ENCODE measurements at regions not wholly inside any gene's neighbourhood (a gene's known extent, or its start where the extent isn't known, plus 50 kb on each side); places are given as distances from the start of the nearest gene placed in this dataset.

DNA sequence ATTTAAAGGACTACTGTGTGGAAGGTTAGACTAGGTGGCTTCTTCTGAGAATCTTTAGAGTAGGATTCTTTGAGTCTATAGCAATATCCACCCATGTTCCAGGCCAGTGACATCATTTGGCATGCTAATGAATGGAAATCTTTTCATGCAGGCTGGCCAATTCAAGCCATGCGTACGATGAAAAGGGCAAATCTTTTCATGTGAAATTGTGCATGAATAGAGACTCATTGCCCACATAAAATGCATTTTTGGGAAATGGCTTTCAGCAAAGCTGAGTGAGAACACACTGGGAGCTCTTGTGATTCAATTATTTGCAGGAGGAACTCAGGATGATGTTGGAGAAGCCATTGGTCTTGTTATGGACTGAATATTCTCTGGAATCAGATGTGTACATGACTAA, 324.9 kb upstream of the DAB1 start:
- peaks cover 6% of the 10 kb centered on the region for H3K27me3 Mint-ChIP-seq
- H3K9me3 Mint-ChIP-seq, result no peaks in the 10 kb centered on the region
- H3K27ac Mint-ChIP-seq, result no peak overlapping the region
- DNase-seq (ENCODE audit: extremely low spot score, unreplicated experiment), result no peak
- H3K36me3 Mint-ChIP-seq, result no peaks in the 10 kb centered on the region
- no peak overlapping the region for H3K4me3 Mint-ChIP-seq
- TF ChIP-seq, protein P1, sequence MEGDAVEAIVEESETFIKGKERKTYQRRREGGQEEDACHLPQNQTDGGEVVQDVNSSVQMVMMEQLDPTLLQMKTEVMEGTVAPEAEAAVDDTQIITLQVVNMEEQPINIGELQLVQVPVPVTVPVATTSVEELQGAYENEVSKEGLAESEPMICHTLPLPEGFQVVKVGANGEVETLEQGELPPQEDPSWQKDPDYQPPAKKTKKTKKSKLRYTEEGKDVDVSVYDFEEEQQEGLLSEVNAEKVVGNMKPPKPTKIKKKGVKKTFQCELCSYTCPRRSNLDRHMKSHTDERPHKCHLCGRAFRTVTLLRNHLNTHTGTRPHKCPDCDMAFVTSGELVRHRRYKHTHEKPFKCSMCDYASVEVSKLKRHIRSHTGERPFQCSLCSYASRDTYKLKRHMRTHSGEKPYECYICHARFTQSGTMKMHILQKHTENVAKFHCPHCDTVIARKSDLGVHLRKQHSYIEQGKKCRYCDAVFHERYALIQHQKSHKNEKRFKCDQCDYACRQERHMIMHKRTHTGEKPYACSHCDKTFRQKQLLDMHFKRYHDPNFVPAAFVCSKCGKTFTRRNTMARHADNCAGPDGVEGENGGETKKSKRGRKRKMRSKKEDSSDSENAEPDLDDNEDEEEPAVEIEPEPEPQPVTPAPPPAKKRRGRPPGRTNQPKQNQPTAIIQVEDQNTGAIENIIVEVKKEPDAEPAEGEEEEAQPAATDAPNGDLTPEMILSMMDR (conservative IDR thresholded peaks at IDR 0.05), result no peak
- H3K4me1 Mint-ChIP-seq (ENCODE audit: unreplicated experiment), result no peaks in the 10 kb centered on the region

GRCh38 chr1:57747818-57748217, 324.0 kb upstream of the DAB1 start:
- Mint-ChIP-seq H3K4me1 (ENCODE audit: unreplicated experiment) (no peaks in the 10 kb centered on the region), H3K9me3 (no peaks in the 10 kb centered on the region), H3K4me3 (no peak overlapping the region), H3K27me3 (peaks cover 6% of the 10 kb centered on the region), H3K36me3 (no peaks in the 10 kb centered on the region), H3K27ac (no peak overlapping the region)
- no peak for DNase-seq (ENCODE audit: extremely low spot score, unreplicated experiment)
- TF ChIP-seq, protein P1 (conservative IDR thresholded peaks at IDR 0.05), result no peak

DNA sequence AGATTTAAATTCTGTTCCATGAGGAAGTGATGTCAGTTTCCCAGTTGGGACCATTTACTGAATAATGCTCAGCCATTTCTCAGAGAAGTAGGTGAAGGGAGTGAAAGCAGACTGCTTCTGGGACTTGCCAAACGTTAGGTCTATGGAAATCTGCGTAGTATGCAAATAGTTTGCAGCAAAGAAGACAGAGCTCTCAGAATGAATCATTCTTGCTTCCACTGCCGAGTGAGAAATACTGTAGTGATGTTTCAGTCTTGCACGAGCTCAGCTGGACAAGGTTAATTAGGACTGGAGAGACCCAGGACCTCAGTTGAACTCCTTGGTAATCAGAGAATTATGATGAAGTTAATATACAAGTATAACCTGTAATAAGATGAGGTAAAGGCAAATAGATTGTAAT, 317.7 kb upstream of the DAB1 start:
- Mint-ChIP-seq H3K27ac (no peak overlapping the region), H3K9me3 (no peaks in the 10 kb centered on the region), H3K27me3 (peaks cover 7% of the 10 kb centered on the region), H3K4me1 (ENCODE audit: unreplicated experiment) (no peaks in the 10 kb centered on the region), H3K4me3 (no peak overlapping the region), H3K36me3 (no peaks in the 10 kb centered on the region)
- TF ChIP-seq, protein P1 (conservative IDR thresholded peaks at IDR 0.05), result no peak
- no peak for DNase-seq (ENCODE audit: extremely low spot score, unreplicated experiment)

DNA sequence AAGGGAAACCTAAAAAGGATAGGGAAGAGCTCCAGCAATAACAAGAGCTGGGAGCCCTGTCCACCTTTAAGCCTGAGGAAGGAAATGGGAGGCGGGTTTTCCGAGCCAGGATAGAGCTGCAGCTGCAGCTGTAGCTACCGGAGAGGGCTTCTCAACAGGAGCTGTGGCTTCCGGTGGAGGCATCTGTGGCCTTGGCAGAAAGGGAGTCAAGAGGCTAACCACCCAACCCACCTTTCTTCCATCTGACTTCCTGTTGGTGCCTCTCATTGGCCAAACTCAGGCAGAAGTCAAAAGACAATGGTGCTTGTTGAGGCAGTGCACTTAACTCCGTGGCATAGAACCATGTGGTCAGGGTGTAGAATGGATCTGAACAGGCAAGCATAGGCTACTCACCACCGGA, 313.1 kb upstream of the DAB1 start:
- no peaks in the 10 kb centered on the region for H3K4me1 Mint-ChIP-seq (ENCODE audit: unreplicated experiment)
- H3K36me3 Mint-ChIP-seq, result no peaks in the 10 kb centered on the region
- H3K9me3 Mint-ChIP-seq, result no peaks in the 10 kb centered on the region
- DNase-seq (ENCODE audit: extremely low spot score, unreplicated experiment), result no peak
- H3K4me3 Mint-ChIP-seq, result no peak overlapping the region
- H3K27ac Mint-ChIP-seq, result no peak overlapping the region
- peaks cover 19% of the 10 kb centered on the region for H3K27me3 Mint-ChIP-seq
- TF ChIP-seq, protein P1 (conservative IDR thresholded peaks at IDR 0.05), result no peak

DNA sequence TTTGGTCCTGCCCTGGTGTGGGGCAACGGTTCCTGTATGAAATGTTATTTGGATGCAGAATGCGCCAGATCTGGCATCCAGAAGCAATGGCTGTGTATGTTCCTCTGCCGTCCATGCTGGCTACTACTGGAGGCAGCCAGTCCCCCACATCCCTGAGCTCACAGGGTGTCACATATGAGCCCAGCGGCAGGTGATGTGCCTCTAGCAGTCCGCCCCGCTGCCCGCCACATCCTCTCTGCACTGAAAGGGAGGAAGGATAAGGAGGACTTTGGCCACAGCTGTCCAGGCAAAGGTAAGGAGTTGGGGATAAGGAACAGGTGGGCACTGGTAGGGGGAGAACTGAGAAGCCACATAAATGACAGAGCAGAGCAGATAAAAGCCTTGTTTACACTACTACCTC, 305.3 kb upstream of the DAB1 start:
- H3K4me1 Mint-ChIP-seq (ENCODE audit: unreplicated experiment), result no peaks in the 10 kb centered on the region
- no peak overlapping the region for H3K4me3 Mint-ChIP-seq
- no peak for DNase-seq (ENCODE audit: extremely low spot score, unreplicated experiment)
- H3K9me3 Mint-ChIP-seq, result no peaks in the 10 kb centered on the region
- peaks cover 8% of the 10 kb centered on the region for H3K27me3 Mint-ChIP-seq
- no peaks in the 10 kb centered on the region for H3K36me3 Mint-ChIP-seq
- TF ChIP-seq, protein P1 (conservative IDR thresholded peaks at IDR 0.05), result no peak
- no peak overlapping the region for H3K27ac Mint-ChIP-seq

GRCh38 chr1:57727121-57727520, 303.3 kb upstream of the DAB1 start:
- peaks cover 3% of the 10 kb centered on the region for H3K27me3 Mint-ChIP-seq

More at GRCh38 chr1:57727121-57727520, 303.3 kb upstream of the DAB1 start:
- Mint-ChIP-seq H3K4me3 (no peak overlapping the region), H3K27ac (no peak overlapping the region), H3K9me3 (no peaks in the 10 kb centered on the region), H3K4me1 (ENCODE audit: unreplicated experiment) (peaks cover 4% of the 10 kb centered on the region), H3K36me3 (no peaks in the 10 kb centered on the region)
- TF ChIP-seq, protein P1 (conservative IDR thresholded peaks at IDR 0.05), result no peak
- no peak for DNase-seq (ENCODE audit: extremely low spot score, unreplicated experiment)
